Ectodermal cell (in vitro differentiated cells): ENCODE measurements at regions not wholly inside any gene's neighbourhood (a gene's known extent, or its start where the extent isn't known, plus 50 kb on each side); places are given as distances from the start of the nearest gene placed in this dataset.

ENCODE experiments used
- H3K27ac ChIP-seq: 2 replicates; pipeline ENCODE4 v1.7.0; 2013; ENCODE audit warnings: mild to moderate bottlenecking, low read depth, low read length; ENCODE audit not compliant: insufficient read depth, poor library complexity, severe bottlenecking
- H3K27me3 ChIP-seq: 2 replicates; pipeline ENCODE4 v1.7.0; 2013; ENCODE audit warnings: mild to moderate bottlenecking, low read length; ENCODE audit not compliant: insufficient read depth, control insufficient read depth, poor library complexity, severe bottlenecking
- H3K36me3 ChIP-seq: one replicate; pipeline ENCODE4 v1.7.0; 2013; ENCODE audit warnings: low read length; ENCODE audit not compliant: control insufficient read depth, insufficient read depth
- H3K4me1 ChIP-seq: one replicate; pipeline ENCODE4 v1.7.0; 2013; ENCODE audit warnings: low read length; ENCODE audit not compliant: control insufficient read depth, insufficient read depth
- H3K4me3 ChIP-seq: 2 replicates; pipeline ENCODE4 v1.7.0; 2013; ENCODE audit warnings: low read depth, low read length, control low read depth; ENCODE audit not compliant: insufficient read depth
- H3K9me3 ChIP-seq: 2 replicates; pipeline ENCODE4 v1.7.0; 2013; ENCODE audit warnings: mild to moderate bottlenecking, low read length, moderate library complexity; ENCODE audit not compliant: control insufficient read depth
- WGBS, 2 experiments: methylation state at CpG; one replicate each; pipeline ENCODE4 v1.1.7; 2013; ENCODE audit warnings: missing lambda C conversion rate in 2 of 2; 5-methylcytosine and 5-hydroxymethylcytosine counted together

- H3K36me3 ChIP-seq, result no peaks in the 10 kb centered on the region
- no peak overlapping the region for H3K4me3 ChIP-seq
- no peaks in the 10 kb centered on the region for H3K9me3 ChIP-seq
- no peaks in the 10 kb centered on the region for H3K27me3 ChIP-seq
- no peak overlapping the region for H3K27ac ChIP-seq
- WGBS, 2 experiments, result 88 to 89% methylated on average over 1 of the region's 1 CpG
- H3K4me1 ChIP-seq, result no peaks in the 10 kb centered on the region
Measured at GRCh38 chr9:81861644-81862043, 66.6 kb upstream of the SPATA31D4 start.

GRCh38 chr9:81868145-81868544 is 60.1 kb upstream of the SPATA31D4 start:
- WGBS, 2 experiments, result 90 to 91% methylated on average over 3 of the region's 3 CpGs
- Histone ChIP-seq H3K4me3 (no peak overlapping the region), H3K27me3 (no peaks in the 10 kb centered on the region), H3K36me3 (no peaks in the 10 kb centered on the region), H3K9me3 (no peaks in the 10 kb centered on the region), H3K4me1 (no peaks in the 10 kb centered on the region), H3K27ac (no peak overlapping the region)

GRCh38 chr9:81871695-81872094 is 56.5 kb upstream of the SPATA31D4 start:
- 53 to 76% methylated on average over 1 of the region's 1 CpG for WGBS, 2 experiments
- H3K27me3 ChIP-seq, result no peaks in the 10 kb centered on the region
- H3K4me3 ChIP-seq, result no peak overlapping the region
- no peak overlapping the region for H3K27ac ChIP-seq
- no peaks in the 10 kb centered on the region for H3K4me1 ChIP-seq
- no peaks in the 10 kb centered on the region for H3K36me3 ChIP-seq
- no peaks in the 10 kb centered on the region for H3K9me3 ChIP-seq

- 95 to 97% methylated on average over 7 of the region's 7 CpGs for WGBS, 2 experiments
- Histone ChIP-seq H3K27me3 (no peaks in the 10 kb centered on the region), H3K27ac (no peak overlapping the region), H3K4me3 (no peak overlapping the region), H3K9me3 (no peaks in the 10 kb centered on the region), H3K4me1 (no peaks in the 10 kb centered on the region), H3K36me3 (no peaks in the 10 kb centered on the region)
Measured at GRCh38 chr9:81874250-81874649, 54.0 kb upstream of the SPATA31D4 start.

- no peak overlapping the region for H3K27ac ChIP-seq
- no peaks in the 10 kb centered on the region for H3K4me1 ChIP-seq
- 88 to 92% methylated on average over 4 of the region's 4 CpGs for WGBS, 2 experiments
- no peaks in the 10 kb centered on the region for H3K9me3 ChIP-seq
- H3K4me3 ChIP-seq, result no peak overlapping the region
- no peaks in the 10 kb centered on the region for H3K36me3 ChIP-seq
- no peaks in the 10 kb centered on the region for H3K27me3 ChIP-seq
Measured at GRCh38 chr9:81874931-81875330, 53.3 kb upstream of the SPATA31D4 start.

- no peaks in the 10 kb centered on the region for H3K36me3 ChIP-seq
- H3K4me3 ChIP-seq, result no peak overlapping the region
- H3K9me3 ChIP-seq, result no peaks in the 10 kb centered on the region
- H3K4me1 ChIP-seq, result no peaks in the 10 kb centered on the region
- no peaks in the 10 kb centered on the region for H3K27me3 ChIP-seq
- H3K27ac ChIP-seq, result no peak overlapping the region
- 96 to 97% methylated on average over 9 of the region's 9 CpGs for WGBS, 2 experiments
Measured at GRCh38 chr9:81877047-81877446, 51.2 kb upstream of the SPATA31D4 start.
